Coronary artery (tissue), 2 donors: ENCODE measurements at regions not wholly inside any gene's neighbourhood (a gene's known extent, or its start where the extent isn't known, plus 50 kb on each side); places are given as distances from the start of the nearest gene placed in this dataset.

ENCODE experiments used
- DNase-seq: peaks from one replicate; pipeline ENCODE4 v3.0.0-alpha.2; 2017; ENCODE audit warnings: low spot score
- H3K27ac ChIP-seq, 2 donors: fragments of 200-600 bp; sonication (generic); one replicate each; pipeline ENCODE4 v1.5.1; 2016 to 2019
- H3K4me3 ChIP-seq: fragments of 200-600 bp; sonication (generic); 2 replicates; pipeline ENCODE4 v1.5.1; 2016; ENCODE audit warnings: mild to moderate bottlenecking, moderate library complexity
- TF ChIP-seq, protein P1 (sequence below): fragments of 200-600 bp; sonication (generic); IDR thresholded peaks from one replicate; pipeline ENCODE4 v1.5.1; 2019; ENCODE audit warnings: antibody characterized with exemption

GRCh38 chr2:4465671-4466070, 762.3 kb downstream of the DCDC2C start:
- no peak for DNase-seq
- no peak overlapping the region for H3K27ac ChIP-seq
- TF ChIP-seq, protein P1, sequence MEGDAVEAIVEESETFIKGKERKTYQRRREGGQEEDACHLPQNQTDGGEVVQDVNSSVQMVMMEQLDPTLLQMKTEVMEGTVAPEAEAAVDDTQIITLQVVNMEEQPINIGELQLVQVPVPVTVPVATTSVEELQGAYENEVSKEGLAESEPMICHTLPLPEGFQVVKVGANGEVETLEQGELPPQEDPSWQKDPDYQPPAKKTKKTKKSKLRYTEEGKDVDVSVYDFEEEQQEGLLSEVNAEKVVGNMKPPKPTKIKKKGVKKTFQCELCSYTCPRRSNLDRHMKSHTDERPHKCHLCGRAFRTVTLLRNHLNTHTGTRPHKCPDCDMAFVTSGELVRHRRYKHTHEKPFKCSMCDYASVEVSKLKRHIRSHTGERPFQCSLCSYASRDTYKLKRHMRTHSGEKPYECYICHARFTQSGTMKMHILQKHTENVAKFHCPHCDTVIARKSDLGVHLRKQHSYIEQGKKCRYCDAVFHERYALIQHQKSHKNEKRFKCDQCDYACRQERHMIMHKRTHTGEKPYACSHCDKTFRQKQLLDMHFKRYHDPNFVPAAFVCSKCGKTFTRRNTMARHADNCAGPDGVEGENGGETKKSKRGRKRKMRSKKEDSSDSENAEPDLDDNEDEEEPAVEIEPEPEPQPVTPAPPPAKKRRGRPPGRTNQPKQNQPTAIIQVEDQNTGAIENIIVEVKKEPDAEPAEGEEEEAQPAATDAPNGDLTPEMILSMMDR, result no peak
- no peak overlapping the region for H3K4me3 ChIP-seq

GRCh38 chr2:4475618-4476017, 772.2 kb downstream of the DCDC2C start:
- Histone ChIP-seq H3K27ac (no peak overlapping the region), H3K4me3 (no peak overlapping the region)
- DNase-seq, result no peak
- TF ChIP-seq, protein P1, result no peak

DNA sequence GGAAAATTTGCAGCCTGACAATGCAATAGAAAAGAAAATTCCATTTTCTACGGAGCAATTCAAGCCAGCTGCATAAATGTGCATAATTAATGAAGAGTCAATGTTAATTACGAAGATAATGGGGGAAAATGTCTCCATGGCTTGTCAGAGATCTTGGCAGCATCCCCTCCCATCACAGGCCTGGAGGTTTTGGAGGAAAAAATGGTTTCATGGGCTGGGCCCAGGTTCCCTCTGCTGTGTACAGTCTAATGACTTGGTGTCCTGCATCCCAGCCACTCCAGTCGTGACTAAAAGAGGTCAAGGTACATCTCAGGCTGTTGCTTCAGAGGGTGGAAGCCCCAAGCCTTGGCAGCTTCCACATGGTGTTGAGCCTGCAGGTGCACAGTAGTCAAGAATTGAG, 779.7 kb downstream of the DCDC2C start:
- TF ChIP-seq, protein P1, result no peak
- no peak for DNase-seq
- Histone ChIP-seq H3K27ac (no peak overlapping the region), H3K4me3 (no peak overlapping the region)

- TF ChIP-seq, protein P1, result no peak
- Histone ChIP-seq H3K27ac (no peak overlapping the region), H3K4me3 (no peak overlapping the region)
- DNase-seq, result no peak
These were observed 783.6 kb downstream of the DCDC2C start for GRCh38 chr2:4486971-4487370.

GRCh38 chr2:4499316-4500030, 796.1 kb downstream of the DCDC2C start:
- TF ChIP-seq, protein P1, result no peak
- DNase-seq, result no peak
- H3K4me3 ChIP-seq, result no peak overlapping the region
- no peak overlapping the region for H3K27ac ChIP-seq

DNA sequence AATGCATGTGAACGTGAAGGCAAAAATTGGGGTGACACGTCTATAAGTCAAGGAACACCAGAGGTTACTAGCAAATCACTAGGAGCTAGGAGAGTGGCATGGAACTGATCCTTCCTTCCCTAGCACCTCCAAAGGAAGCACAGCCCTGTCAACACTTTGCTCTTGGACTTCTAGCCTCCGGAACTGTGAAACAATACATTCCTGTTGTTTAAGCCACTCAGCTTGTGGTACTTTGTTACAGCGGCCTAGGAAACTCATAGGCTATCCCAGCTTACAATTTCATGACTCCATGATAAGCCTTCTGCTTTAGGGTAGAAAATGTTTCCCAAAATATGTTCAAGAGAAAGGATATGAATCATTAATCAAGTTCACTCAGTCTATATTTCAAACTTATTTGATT, 798.1 kb downstream of the DCDC2C start:
- no peak for DNase-seq
- Histone ChIP-seq H3K4me3 (no peak overlapping the region), H3K27ac (no peak overlapping the region)
- TF ChIP-seq, protein P1, result no peak

DNA sequence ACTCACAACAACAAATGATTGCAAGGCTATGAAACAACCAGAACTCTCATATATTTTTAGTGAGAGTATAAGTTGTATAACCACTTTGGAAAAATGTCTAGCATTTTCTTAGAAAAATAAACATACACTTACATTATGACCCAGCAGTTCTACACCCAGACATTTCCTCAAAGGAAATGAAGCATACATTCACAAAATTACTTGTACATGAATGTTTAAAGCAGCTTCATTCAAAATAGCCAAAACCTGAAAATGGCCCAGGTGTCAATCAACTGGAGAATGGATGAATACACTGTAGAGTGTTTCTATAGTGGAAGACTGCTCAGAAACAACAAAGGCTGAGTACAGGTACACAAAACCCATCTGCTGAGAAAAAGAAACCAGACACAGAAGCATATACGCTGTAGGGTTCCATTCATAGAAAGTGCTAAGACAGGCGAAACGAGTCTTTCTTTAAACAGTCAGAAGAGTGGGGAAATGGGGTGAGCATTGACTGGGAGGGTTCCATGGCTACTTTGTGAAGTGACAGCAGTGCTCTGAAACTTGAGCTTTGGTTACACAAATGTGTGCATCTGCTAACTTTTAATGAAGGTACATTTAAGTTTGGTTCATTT, 799.0 kb downstream of the DCDC2C start:
- no peak overlapping the region for H3K27ac ChIP-seq
- no peak overlapping the region for H3K4me3 ChIP-seq
- TF ChIP-seq, protein P1, result no peak
- DNase-seq, result no peak
